PC-9 (cell line): ENCODE measurements at regions not wholly inside any gene's neighbourhood (a gene's known extent, or its start where the extent isn't known, plus 50 kb on each side); places are given as distances from the start of the nearest gene placed in this dataset.

ENCODE experiments used
- BruUV-seq: library from RNA; stranded (reverse); fragments of 400-500 nt; replicated peaks from 2 replicates; lab custom pipeline; 2021; lab: Mats Ljungman, UMichigan
- CTCF ChIA-PET: fragments of 300-600 bp; sonication (Branson Sonifier 250); formaldehyde crosslinking; loops from one replicate; lab custom pipeline; 2022; ENCODE audit warnings: antibody characterized with exemption; lab: Charles Lee
- POLR2A ChIA-PET: fragments of 300-600 bp; sonication (Branson Sonifier 250); formaldehyde crosslinking; loops from one replicate; lab custom pipeline; 2022; ENCODE audit warnings: antibody characterized with exemption; ENCODE audit not compliant: unreplicated experiment; lab: Charles Lee
- DNase-seq, 2 experiments: peaks; one replicate each; pipeline versions ENCODE4 v3.0.0 to v3.0.0-alpha.2; 2015 to 2022; ENCODE audit warnings: mixed read lengths in 1 of 2
- H2AFZ ChIP-seq: fragments of 200-600 bp; sonication (generic); 2 replicates; pipeline ENCODE4 v1.8.1; 2017; ENCODE audit warnings: antibody characterized with exemption
- H3F3A ChIP-seq: fragments of 200-600 bp; sonication (generic); 2 replicates; pipeline ENCODE4 v1.8.1; 2017; ENCODE audit warnings: antibody characterized with exemption, mild to moderate bottlenecking, low read depth; ENCODE audit not compliant: insufficient read depth
- H3K27ac ChIP-seq: fragments of 200-600 bp; sonication (generic); 2 replicates; pipeline ENCODE4 v1.6.1; 2016; ENCODE audit warnings: mixed run types
- H3K27me3 ChIP-seq: fragments of 200-600 bp; sonication (generic); 2 replicates; pipeline ENCODE4 v1.6.1; 2016; ENCODE audit warnings: low read depth, mixed run types; ENCODE audit not compliant: insufficient read depth
- H3K36me3 ChIP-seq: fragments of 200-600 bp; sonication (generic); 2 replicates; pipeline ENCODE4 v1.6.1; 2016; ENCODE audit warnings: low read depth, mixed run types
- H3K4me1 ChIP-seq: fragments of 200-600 bp; sonication (generic); replicated peaks from 2 replicates; pipeline ENCODE4 v1.6.1; 2016; ENCODE audit warnings: mixed run types; ENCODE audit not compliant: insufficient read depth
- H3K4me2 ChIP-seq: fragments of 200-600 bp; sonication (generic); 2 replicates; pipeline ENCODE4 v1.6.1; 2017; ENCODE audit warnings: mixed run types
- H3K4me3 ChIP-seq: fragments of 200-600 bp; sonication (generic); 2 replicates; pipeline ENCODE4 v1.6.1; 2016; ENCODE audit warnings: mixed run types
- H3K79me2 ChIP-seq: fragments of 200-600 bp; sonication (generic); 2 replicates; pipeline ENCODE4 v1.6.1; 2017; ENCODE audit warnings: low read depth, mixed run types
- H3K9me2 ChIP-seq: fragments of 200-600 bp; sonication (generic); 2 replicates; pipeline ENCODE4 v1.8.1; 2017; ENCODE audit warnings: mild to moderate bottlenecking; ENCODE audit not compliant: insufficient read depth
- H3K9me3 ChIP-seq: fragments of 200-600 bp; sonication (generic); 2 replicates; pipeline ENCODE4 v1.8.1; 2016; ENCODE audit warnings: low read depth; ENCODE audit not compliant: insufficient read depth
- H4K20me1 ChIP-seq: fragments of 200-600 bp; sonication (generic); 2 replicates; pipeline ENCODE4 v1.8.1; 2017; ENCODE audit not compliant: insufficient read depth
- CTCF ChIP-seq: fragments of 200-600 bp; sonication (generic); conservative IDR thresholded peaks from 2 replicates; pipeline ENCODE4 v1.6.1; 2017; ENCODE audit warnings: mixed run types, antibody characterized with exemption, mild to moderate bottlenecking, moderate library complexity
- EZH2 ChIP-seq: fragments of 200-600 bp; sonication (generic); IDR thresholded peaks from 2 replicates; pipeline ENCODE4 v1.8.0; 2017; ENCODE audit warnings: antibody characterized with exemption, low read depth
- intact Hi-C: fragments of 100-400 bp; cut with micrococcal nuclease; formaldehyde crosslinking; loops from one replicate; pipeline ENCODE4 v1.10.0; 2022; ENCODE audit not compliant: unreplicated experiment

GRCh38 chrX:102837847-102838246, 99.2 kb upstream of the RAB40AL start:
- Histone ChIP-seq H3F3A (no peaks in the 10 kb centered on the region), H4K20me1 (no peaks in the 10 kb centered on the region), H3K27ac (no peak overlapping the region), H2AFZ (no peak overlapping the region), H3K9me3 (no peaks in the 10 kb centered on the region), H3K9me2 (no peaks in the 10 kb centered on the region), H3K4me2 (no peak overlapping the region), H3K27me3 (no peaks in the 10 kb centered on the region), H3K36me3 (no peaks in the 10 kb centered on the region), H3K79me2 (no peaks in the 10 kb centered on the region), H3K4me1 (no peaks in the 10 kb centered on the region), H3K4me3 (no peak overlapping the region)
- no TSS peak for BruUV-seq
- no peak for DNase-seq
- CTCF ChIA-PET: no interaction called here
- TF ChIP-seq CTCF (no peak), EZH2 (no peak)
- intact Hi-C loops: no loop called here
- POLR2A ChIA-PET: no interaction called here

- intact Hi-C loops: no loop called here
- Histone ChIP-seq H4K20me1 (no peaks in the 10 kb centered on the region), H3K4me1 (no peaks in the 10 kb centered on the region), H3K27me3 (no peaks in the 10 kb centered on the region), H3K27ac (no peak overlapping the region), H3K79me2 (no peaks in the 10 kb centered on the region), H3F3A (no peaks in the 10 kb centered on the region), H3K4me2 (no peak overlapping the region), H3K36me3 (no peaks in the 10 kb centered on the region), H2AFZ (no peak overlapping the region), H3K9me2 (no peaks in the 10 kb centered on the region), H3K9me3 (no peaks in the 10 kb centered on the region), H3K4me3 (no peak overlapping the region)
- TF ChIP-seq CTCF (peak; percentile 43; the same call in 1 of the 2 replicates), EZH2 (no peak)
- ChIA-PET POLR2A (no interaction called here), CTCF (no interaction called here)
- BruUV-seq: no TSS peak
- no peak for DNase-seq
Observed at GRCh38 chrX:102840871-102841705, 96.0 kb upstream of the RAB40AL start.

GRCh38 chrX:102841706-102842003, 95.4 kb upstream of the RAB40AL start:
- DNase-seq: no peak
- Histone ChIP-seq H3K27ac (no peak overlapping the region), H2AFZ (no peak overlapping the region), H3K9me2 (no peaks in the 10 kb centered on the region), H3K4me2 (no peak overlapping the region), H3K4me1 (no peaks in the 10 kb centered on the region), H3K79me2 (no peaks in the 10 kb centered on the region), H4K20me1 (no peaks in the 10 kb centered on the region), H3K9me3 (no peaks in the 10 kb centered on the region), H3F3A (no peaks in the 10 kb centered on the region), H3K27me3 (no peaks in the 10 kb centered on the region), H3K36me3 (no peaks in the 10 kb centered on the region), H3K4me3 (no peak overlapping the region)
- TF ChIP-seq EZH2 (no peak), CTCF (no peak)
- ChIA-PET POLR2A (no interaction called here), CTCF (no interaction called here)
- intact Hi-C loops: no loop called here
- no TSS peak for BruUV-seq
